Cerebellar cortex (tissue), 1 donor: ENCODE measurements at regions not wholly inside any gene's neighbourhood (a gene's known extent, or its start where the extent isn't known, plus 50 kb on each side); places are given as distances from the start of the nearest gene placed in this dataset.

ENCODE experiments used
- DNase-seq: peaks from one replicate; pipeline ENCODE4 v3.0.0-alpha.2; 2015; ENCODE audit warnings: low spot score

GRCh38 chr1:221162352-221162751 is 283.1 kb downstream of the HLX start:
- no peak for DNase-seq

- DNase-seq = no peak
Observed at GRCh38 chr1:221162939-221163338, 283.7 kb downstream of the HLX start.

GRCh38 chr1:221164029-221164428 is 284.8 kb downstream of the HLX start:
- DNase-seq = no peak

- DNase-seq = no peak
Observed at GRCh38 chr1:221164951-221165838, 286.0 kb downstream of the HLX start.

- DNase-seq = no peak
Observed at GRCh38 chr1:221165839-221166500, 286.7 kb downstream of the HLX start.

- DNase-seq = no peak
Observed at GRCh38 chr1:221166559-221167318, 287.5 kb downstream of the HLX start.

GRCh38 chr1:221169447-221169889 is 290.2 kb downstream of the HLX start:
- DNase-seq = no peak

- no peak for DNase-seq
Observed at GRCh38 chr1:221170171-221170570, 290.9 kb downstream of the HLX start.

DNA sequence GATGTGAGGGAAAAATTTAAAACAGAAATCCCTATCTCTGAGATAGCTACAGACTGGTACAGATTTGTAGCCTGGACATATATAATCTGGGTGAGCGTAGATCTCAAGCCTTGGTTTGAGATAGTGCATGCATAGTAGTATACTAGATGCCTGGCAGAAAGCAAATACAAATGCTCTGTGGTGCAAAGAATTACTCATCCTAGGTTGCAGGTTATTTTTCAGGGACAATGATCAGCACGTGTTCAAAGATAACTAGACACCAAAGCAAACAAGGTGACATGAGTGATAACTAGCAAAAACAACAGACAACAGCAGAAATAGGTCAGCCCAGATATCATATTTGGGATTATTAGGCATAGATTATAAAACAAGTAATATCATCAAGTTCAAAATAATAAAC is 292.5 kb downstream of the HLX start:
- DNase-seq = no peak

DNA sequence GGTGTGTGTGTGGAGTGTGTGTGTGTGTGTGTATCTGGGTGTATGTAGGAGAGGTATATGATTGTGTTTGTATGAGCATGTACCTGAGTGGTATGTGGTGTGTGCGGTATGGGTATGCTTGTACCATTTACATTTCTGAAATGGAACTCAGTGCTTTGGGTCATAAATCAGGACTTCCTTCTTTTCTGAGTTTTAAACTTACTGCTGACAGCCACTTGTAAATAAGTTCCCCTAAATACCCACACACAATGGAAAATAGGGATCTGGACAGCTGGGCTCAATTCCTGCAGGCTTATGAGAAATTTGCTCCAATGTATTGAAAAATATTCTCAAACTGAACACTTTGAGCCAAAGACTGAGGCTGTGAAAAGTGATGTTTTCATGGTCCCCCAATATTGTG is 293.6 kb downstream of the HLX start:
- DNase-seq = no peak

GRCh38 chr1:221174330-221174993 is 295.2 kb downstream of the HLX start:
- peak; percentile 12 for DNase-seq

DNA sequence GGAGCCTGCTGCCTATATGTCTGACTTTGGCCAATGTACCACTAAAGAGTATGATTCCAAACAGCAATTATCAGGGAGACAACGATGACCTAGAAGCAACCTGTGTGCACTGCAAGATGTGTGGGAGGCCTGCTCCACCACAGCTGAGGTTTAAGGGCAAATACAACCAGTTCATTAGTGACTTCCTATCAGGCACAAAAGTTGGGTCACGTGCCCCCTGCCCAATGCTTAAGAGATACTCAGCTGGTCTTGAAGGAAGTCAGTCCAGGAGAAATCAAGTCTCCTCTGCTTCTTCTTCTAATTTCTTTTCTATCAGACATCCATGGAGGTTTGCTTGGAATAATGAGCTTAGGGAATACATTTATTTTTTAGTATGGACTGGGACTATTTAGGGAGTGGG is 296.0 kb downstream of the HLX start:
- no peak for DNase-seq

DNA sequence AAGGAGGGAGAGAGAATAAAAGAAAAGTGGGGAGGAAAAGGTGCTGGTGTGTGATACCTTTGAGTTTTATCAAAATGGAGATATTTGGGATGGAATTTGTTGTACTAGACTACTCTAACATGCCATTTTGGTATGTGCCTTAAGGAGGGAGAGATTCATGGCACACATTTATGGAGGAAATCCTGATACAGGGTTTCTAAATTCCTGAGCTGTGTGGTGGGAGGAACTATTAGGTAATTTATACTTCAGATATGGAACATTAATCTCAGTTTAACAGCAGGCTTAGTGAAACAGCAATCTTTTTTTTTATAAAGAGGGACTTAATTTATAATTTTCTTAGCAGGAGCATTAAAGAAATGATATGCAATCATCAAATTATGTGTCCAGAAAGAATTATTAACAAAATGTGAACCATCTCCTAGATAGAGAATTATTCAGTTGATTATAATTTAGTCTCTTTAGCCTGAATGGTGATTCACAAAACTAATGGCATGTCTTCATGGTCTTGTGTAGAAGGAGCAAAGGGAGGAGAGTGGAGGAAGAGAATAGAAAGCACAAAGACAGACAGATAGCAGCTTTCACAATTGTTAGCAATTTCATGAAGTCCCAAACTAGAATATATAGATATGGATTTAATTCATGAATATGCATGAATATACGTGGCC is 301.6 kb downstream of the HLX start:
- no peak for DNase-seq

DNA sequence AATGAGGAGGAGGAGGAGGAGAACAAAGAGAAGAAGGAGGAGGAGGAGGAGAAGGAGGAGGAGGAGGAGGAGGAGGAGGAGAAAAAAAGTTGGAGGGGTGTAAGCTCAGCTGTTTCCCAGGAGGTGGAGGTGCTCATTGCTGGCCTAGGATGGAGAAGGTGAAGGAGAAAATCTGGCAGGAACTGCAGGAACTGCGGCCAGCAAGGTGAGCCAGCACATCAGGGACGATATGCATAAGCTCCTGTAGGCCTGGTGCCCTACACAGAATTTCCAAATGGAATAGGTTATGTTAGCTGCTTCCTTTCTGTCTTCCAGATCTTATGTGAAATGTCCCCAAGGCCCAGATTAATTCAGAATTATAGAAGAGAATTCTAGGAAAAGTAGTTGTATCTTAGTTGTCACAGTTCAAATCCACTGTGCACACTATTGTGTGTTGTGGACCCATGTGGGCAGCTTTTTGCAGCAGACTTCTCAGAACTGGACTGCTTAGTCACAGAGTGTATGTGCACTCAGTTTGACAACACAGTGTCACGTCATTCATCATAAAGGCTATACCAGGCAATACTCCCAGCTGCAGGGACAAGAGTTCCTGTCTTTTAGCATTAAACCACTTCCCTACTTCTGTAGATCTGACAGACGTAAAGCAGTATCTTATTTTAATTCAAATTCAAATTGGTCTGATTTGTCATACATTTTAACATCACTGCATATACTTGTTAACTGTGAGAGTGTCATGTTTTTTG is 303.7 kb downstream of the HLX start:
- DNase-seq = no peak

DNA sequence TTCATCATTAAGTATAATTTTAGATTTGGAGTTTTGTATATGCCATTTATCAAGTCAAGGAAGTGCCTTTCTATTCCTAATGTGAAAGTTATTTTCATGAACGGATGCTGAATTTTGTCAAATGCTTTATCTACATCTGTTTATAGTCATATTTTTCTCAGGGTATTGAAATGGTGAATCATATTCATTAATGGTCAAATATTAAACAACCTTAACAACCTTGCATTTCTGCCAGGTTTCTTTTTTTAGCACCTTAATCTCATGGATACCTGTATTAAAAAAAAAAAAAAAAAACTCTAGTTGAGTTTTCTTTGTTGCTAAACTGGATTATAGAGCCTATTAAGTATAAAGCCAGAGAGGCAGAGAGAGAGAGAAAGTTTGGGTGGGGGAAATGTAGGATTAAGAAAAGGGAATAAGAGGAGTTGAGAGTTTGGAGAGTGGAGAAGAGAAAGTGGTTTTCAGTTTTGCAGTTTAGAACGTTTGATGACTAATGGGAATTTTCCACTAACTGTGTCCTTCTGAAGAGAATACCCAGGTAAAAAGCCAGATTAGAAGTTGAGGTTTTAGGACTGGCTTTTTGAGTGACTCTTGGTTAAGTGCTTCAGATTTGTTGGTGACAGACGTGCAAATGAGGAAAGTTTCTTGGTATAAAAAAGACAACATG is 305.0 kb downstream of the HLX start:
- DNase-seq = no peak

- no peak for DNase-seq
Observed at GRCh38 chr1:221187174-221187573, 307.9 kb downstream of the HLX start.

DNA sequence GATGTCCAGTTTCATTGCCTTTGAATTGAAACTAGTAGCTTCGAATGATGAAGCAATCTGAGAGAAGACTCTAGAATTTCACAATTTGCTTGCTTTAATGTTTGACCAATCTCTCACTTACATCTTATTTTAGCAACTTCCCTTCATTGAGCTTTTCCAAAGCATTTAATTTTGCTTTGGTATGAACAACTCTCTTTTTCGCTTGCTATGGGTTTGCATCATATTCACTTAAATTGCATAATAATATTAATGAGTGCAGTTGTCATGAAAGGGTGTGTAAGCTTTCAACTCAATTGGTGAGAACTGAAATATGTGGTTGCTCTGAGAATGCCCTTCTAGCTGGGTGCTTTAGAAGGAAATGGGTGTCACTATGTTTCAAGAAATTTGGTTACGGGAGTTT is 309.2 kb downstream of the HLX start:
- DNase-seq = no peak

DNA sequence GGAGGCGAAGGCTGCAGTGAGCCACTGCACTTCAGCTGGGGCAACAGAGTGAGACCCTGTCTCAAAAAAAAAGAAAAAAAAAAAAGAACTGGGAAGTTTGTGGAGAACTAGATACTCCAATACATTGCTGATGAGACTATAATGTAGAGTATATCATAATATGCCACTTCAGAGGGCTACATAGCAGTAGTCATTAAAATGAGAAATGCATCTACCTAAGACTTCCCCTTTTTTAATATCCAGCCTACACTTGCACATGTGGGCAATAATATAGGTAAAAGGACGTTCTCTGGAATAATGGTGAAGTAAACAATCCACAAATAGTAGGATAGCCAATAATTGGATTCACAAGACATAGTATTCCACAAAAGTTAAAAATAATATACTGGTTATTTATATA is 311.0 kb downstream of the HLX start:
- no peak for DNase-seq

GRCh38 chr1:221192055-221192454 is 312.8 kb downstream of the HLX start:
- no peak for DNase-seq

DNA sequence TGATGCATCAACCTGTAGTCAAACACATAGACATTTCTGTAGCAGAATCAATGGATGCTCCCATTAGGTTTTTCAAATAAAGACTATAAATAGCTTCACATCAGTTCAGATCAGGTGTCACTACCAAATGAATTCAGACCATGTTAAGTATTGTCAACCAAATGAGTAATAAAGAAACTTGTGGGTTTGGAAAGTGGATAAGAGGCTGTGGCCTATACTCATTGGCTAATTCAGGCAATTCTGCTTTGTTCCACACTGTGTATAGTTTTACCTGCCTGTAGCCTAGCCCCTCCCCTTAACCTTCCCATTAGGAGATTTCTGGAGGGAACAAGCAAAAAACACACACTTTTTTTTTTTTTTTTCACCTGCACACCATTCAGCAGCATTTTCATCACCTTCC is 321.2 kb downstream of the HLX start:
- no peak for DNase-seq
